Posterior cingulate gyrus (tissue), 11 donors: ENCODE measurements at regions not wholly inside any gene's neighbourhood (a gene's known extent, or its start where the extent isn't known, plus 50 kb on each side); places are given as distances from the start of the nearest gene placed in this dataset.
"Not testable (repeated sequence)": the region's sequence is repeated elsewhere in the genome, so short reads cannot be mapped to it uniquely, and the experiment has no call there.

Source experiments
- DNase-seq, 10 donors: peaks; one replicate each; pipeline versions ENCODE4 v3.0.0 to v3.0.0-alpha.2; 2020 to 2021; ENCODE audit warnings: mixed read lengths in 3 of 10
- intact Hi-C: fragments of 100-400 bp; cut with DNase I; formaldehyde crosslinking; loops from one replicate; pipeline ENCODE4 v1.15.1; 2023

- intact Hi-C loops, result no loop called here
- DNase-seq, result no peak
These were observed 382.8 kb downstream of the TSHZ3 start for GRCh38 chr19:30966486-30966885.

GRCh38 chr19:30959011-30959410 lies 390.2 kb downstream of the TSHZ3 start:
- no peak for DNase-seq
- intact Hi-C loops, result no loop called here

GRCh38 chr19:30955112-30956104 lies 393.8 kb downstream of the TSHZ3 start:
- DNase-seq, result no peak
- intact Hi-C loops, result no loop called here

GRCh38 chr19:30944276-30944932 lies 404.8 kb downstream of the TSHZ3 start:
- DNase-seq, intact Hi-C loops: not testable (repeated sequence)

- no peak for DNase-seq
- intact Hi-C loops, result no loop called here
These were observed 406.0 kb downstream of the TSHZ3 start for GRCh38 chr19:30943101-30943843.

- intact Hi-C loops, result no loop called here
These were observed 406.6 kb downstream of the TSHZ3 start for GRCh38 chr19:30942636-30943035.

GRCh38 chr19:30941591-30941990 lies 407.6 kb downstream of the TSHZ3 start:
- intact Hi-C loops, result no loop called here
- no peak for DNase-seq

More at GRCh38 chr19:30942636-30943035, 406.6 kb downstream of the TSHZ3 start:
- no peak for DNase-seq

- intact Hi-C loops, result no loop called here
- no peak for DNase-seq
These were observed 413.0 kb downstream of the TSHZ3 start for GRCh38 chr19:30936276-30936675.

- no peak for DNase-seq
- intact Hi-C loops, result no loop called here
These were observed 414.1 kb downstream of the TSHZ3 start for GRCh38 chr19:30935146-30935545.

- intact Hi-C loops, result not testable (repeated sequence)
These were observed 415.8 kb downstream of the TSHZ3 start for GRCh38 chr19:30933454-30933853.

GRCh38 chr19:30932854-30933253 lies 416.4 kb downstream of the TSHZ3 start:
- DNase-seq, result no peak
- intact Hi-C loops, result no loop called here

More at GRCh38 chr19:30933454-30933853, 415.8 kb downstream of the TSHZ3 start:
- not testable (repeated sequence) for DNase-seq

GRCh38 chr19:30930941-30931706 lies 418.1 kb downstream of the TSHZ3 start:
- intact Hi-C loops, result no loop called here
- DNase-seq, result no peak

GRCh38 chr19:30927705-30928104 lies 421.5 kb downstream of the TSHZ3 start:
- intact Hi-C loops, result no loop called here
- peak in 1 of 10 donors; percentile 12 for DNase-seq

- intact Hi-C loops, result no loop called here
- DNase-seq, result no peak
These were observed 424.6 kb downstream of the TSHZ3 start for GRCh38 chr19:30924670-30925069.

GRCh38 chr19:30924069-30924636 lies 425.1 kb downstream of the TSHZ3 start:
- intact Hi-C loops, result no loop called here
- DNase-seq, result no peak

- intact Hi-C loops, result no loop called here
- DNase-seq, result no peak
These were observed 425.6 kb downstream of the TSHZ3 start for GRCh38 chr19:30923621-30924020.

- no peak for DNase-seq
- intact Hi-C loops, result no loop called here
These were observed 426.1 kb downstream of the TSHZ3 start for GRCh38 chr19:30923096-30923495.

- intact Hi-C loops, result no loop called here
- DNase-seq, result no peak
These were observed 429.0 kb downstream of the TSHZ3 start for GRCh38 chr19:30920222-30920621.

- intact Hi-C loops, result no loop called here
- DNase-seq, result no peak
These were observed 429.5 kb downstream of the TSHZ3 start for GRCh38 chr19:30919737-30920136.

- no peak for DNase-seq
- intact Hi-C loops, result no loop called here
These were observed 433.0 kb downstream of the TSHZ3 start for GRCh38 chr19:30916238-30916637.
